GM21723 (cell line): ENCODE measurements at regions not wholly inside any gene's neighbourhood (a gene's known extent, or its start where the extent isn't known, plus 50 kb on each side); places are given as distances from the start of the nearest gene placed in this dataset.

Experiments used
- ATAC-seq: cut with Tn5 transposase; IDR thresholded peaks from one replicate; pipeline ENCODE4 v1.9.1; 2021; ENCODE audit warnings: mild to moderate bottlenecking, moderate library complexity; ENCODE audit not compliant: unreplicated experiment

- ATAC-seq = no peak
Observed at GRCh38 chr3:113051787-113052186, 61.0 kb downstream of the GTPBP8 start.

GRCh38 chr3:113053169-113053568 is 62.4 kb downstream of the GTPBP8 start:
- no peak for ATAC-seq

GRCh38 chr3:113054552-113054951 is 63.8 kb downstream of the GTPBP8 start:
- ATAC-seq = no peak

GRCh38 chr3:113055201-113055600 is 64.4 kb downstream of the GTPBP8 start:
- ATAC-seq = no peak

- ATAC-seq = no peak
Observed at GRCh38 chr3:113055961-113056360, 65.2 kb downstream of the GTPBP8 start.

- peak; percentile 83 for ATAC-seq
Observed at GRCh38 chr3:113057117-113057516, 66.3 kb downstream of the GTPBP8 start.

GRCh38 chr3:113058188-113058587 is 67.4 kb downstream of the GTPBP8 start:
- no peak for ATAC-seq

- ATAC-seq = no peak
Observed at GRCh38 chr3:113062705-113063104, 71.9 kb downstream of the GTPBP8 start.

- no peak for ATAC-seq
Observed at GRCh38 chr3:113063126-113063894, 72.5 kb downstream of the GTPBP8 start.

GRCh38 chr3:113064183-113064582 is 73.4 kb downstream of the GTPBP8 start:
- no peak for ATAC-seq

- no peak for ATAC-seq
Observed at GRCh38 chr3:113065336-113065735, 74.6 kb downstream of the GTPBP8 start.

- ATAC-seq = no peak
Observed at GRCh38 chr3:113070072-113070640, 79.4 kb downstream of the GTPBP8 start.

- peak; percentile 81 for ATAC-seq
Observed at GRCh38 chr3:113070681-113071113, 79.9 kb downstream of the GTPBP8 start.

GRCh38 chr3:113075588-113075987 is 84.8 kb downstream of the GTPBP8 start:
- no peak for ATAC-seq

GRCh38 chr3:113079218-113079961 is 88.6 kb downstream of the GTPBP8 start:
- peak; percentile 91 for ATAC-seq

GRCh38 chr3:113084777-113085176 is 94.0 kb downstream of the GTPBP8 start:
- ATAC-seq = no peak

- no peak for ATAC-seq
Observed at GRCh38 chr3:113086560-113087461, 96.0 kb downstream of the GTPBP8 start.

- ATAC-seq = no peak
Observed at GRCh38 chr3:113088616-113089015, 97.8 kb downstream of the GTPBP8 start.

GRCh38 chr3:113091417-113091816 is 100.6 kb downstream of the GTPBP8 start:
- no peak for ATAC-seq

GRCh38 chr3:113092746-113093145 is 102.0 kb downstream of the GTPBP8 start:
- no peak for ATAC-seq
